ENCODE measurements at regions not wholly inside any gene's neighbourhood (a gene's known extent, or its start where the extent isn't known, plus 50 kb on each side); places are given as distances from the start of the nearest gene placed in this dataset.

GRCh38 chr3:101148001-101148400 is 154.8 kb upstream of the ABI3BP start:
- H3K14ac ChIP-seq (replicated peaks; ENCODE audit: low read depth, low read length) = no peak overlapping the region
- no peak overlapping the region for H2AFZ ChIP-seq (replicated peaks; ENCODE audit: low read length, poor library complexity)
- no peaks in the 10 kb centered on the region for H3K79me1 ChIP-seq (ENCODE audit: low read depth in 1 of 2, low read length in 2 of 2)
- H2AK9ac ChIP-seq (replicated peaks; ENCODE audit: low read depth, low read length, poor library complexity) = no peak overlapping the region
- TF ChIP-seq SMC3 (IDR thresholded peaks at IDR 0.05; ENCODE audit: low read depth, low read length) = no peak
- no peak for TF ChIP-seq NFE2L2 (IDR thresholded peaks at IDR 0.05; ENCODE audit: low read depth, low read length)
- no peak for TF ChIP-seq USF2 (IDR thresholded peaks at IDR 0.05; ENCODE audit: low read depth, low read length)
- no peak for TF ChIP-seq CHD1 (IDR thresholded peaks at IDR 0.05; ENCODE audit: low read depth, low read length)
- TF ChIP-seq RFX5 (IDR thresholded peaks at IDR 0.05; ENCODE audit: low read depth, low read length) = no peak
- no peak for TF ChIP-seq MXI1 (IDR thresholded peaks at IDR 0.05; ENCODE audit: borderline replicate concordance, low read depth, low read length)
- no peak for TF ChIP-seq FOS (IDR thresholded peaks at IDR 0.05; ENCODE audit: low read depth, low read length)
- TF ChIP-seq RCOR1 (IDR thresholded peaks at IDR 0.05; ENCODE audit: insufficient replicate concordance, low read length) = no peak
- no peak for TF ChIP-seq MAFK (IDR thresholded peaks at IDR 0.05; ENCODE audit: low read depth, low read length)
- TF ChIP-seq RAD21 (IDR thresholded peaks at IDR 0.05; ENCODE audit: low read length) = no peak
- no peak for TF ChIP-seq ELK1 (IDR thresholded peaks at IDR 0.05; ENCODE audit: borderline replicate concordance, low read depth, low read length)
- no peak for TF ChIP-seq POLR2A (IDR thresholded peaks at IDR 0.05; ENCODE audit: low read depth, low read length)
- no peak for TF ChIP-seq MAZ (IDR thresholded peaks at IDR 0.05; ENCODE audit: borderline replicate concordance, low read depth, low read length)
- no peak for TF ChIP-seq CTCF (conservative IDR thresholded peaks at IDR 0.05; ENCODE audit: low read depth, low read length)
- no peak for TF ChIP-seq BHLHE40 (IDR thresholded peaks at IDR 0.05; ENCODE audit: low read depth, low read length)
- no peak for TF ChIP-seq CEBPB (IDR thresholded peaks at IDR 0.05; ENCODE audit: low read depth, low read length)
- H4K8ac ChIP-seq (ENCODE audit: low read depth in 2 of 2, low read length in 2 of 2) = no peak overlapping the region
- intact Hi-C loops (cut with micrococcal nuclease) = no loop called here
- ATAC-seq (ENCODE audit: low read depth) = no peak
- no peak overlapping the region for H3K9ac ChIP-seq (ENCODE audit: low read depth, low read length)
- H2BK5ac ChIP-seq (ENCODE audit: low read depth, low read length, poor library complexity, severe bottlenecking) = no peak overlapping the region
- dilution Hi-C loops (cut with HindIII; ENCODE audit: low sequenced_read_pairs, unreplicated experiment) = no loop called here
- H3K4me3 ChIP-seq (ENCODE audit: insufficient read depth, low read depth, low read length) = no peak overlapping the region
- H3K4me1 ChIP-seq (ENCODE audit: control insufficient read depth, insufficient read depth, low read length) = no peaks in the 10 kb centered on the region
- no peak overlapping the region for H2BK20ac ChIP-seq (ENCODE audit: low read depth, low read length)
- 67 to 100% methylated on average over 1 of the region's 3 CpGs for WGBS, 2 experiments (ENCODE audit: extremely low coverage in 2 of 2, insufficient read length in 1 of 2)
- H3K23ac ChIP-seq (ENCODE audit: low read depth, low read length) = no peak overlapping the region
- in situ Hi-C loops (cut with MboI; ENCODE audit: low sequenced_read_pairs) = no loop called here
- POLR2A ChIA-PET (ENCODE audit: unreplicated experiment) = no interaction called here
- H3K18ac ChIP-seq (ENCODE audit: low read depth, low read length) = no peak overlapping the region
- no peak overlapping the region for H4K91ac ChIP-seq (ENCODE audit: insufficient read depth, low read depth, low read length)
- H3K27me3 ChIP-seq (ENCODE audit: control insufficient read depth, insufficient read depth, low read length) = no peaks in the 10 kb centered on the region
- H4K20me1 ChIP-seq (ENCODE audit: insufficient read depth, low read length) = no peaks in the 10 kb centered on the region
- no peaks in the 10 kb centered on the region for H3K9me1 ChIP-seq (ENCODE audit: insufficient read depth, low read length)
- no peak overlapping the region for H3K27ac ChIP-seq (ENCODE audit: insufficient read depth, low read length)
- no peak overlapping the region for H3K56ac ChIP-seq (ENCODE audit: extremely low read depth, insufficient read depth, low read length)
- no peak overlapping the region for H2BK15ac ChIP-seq (ENCODE audit: low read depth, low read length)
- H3K4ac ChIP-seq (ENCODE audit: low read depth, low read length) = no peak overlapping the region
- no peaks in the 10 kb centered on the region for H3K36me3 ChIP-seq (ENCODE audit: control insufficient read depth, insufficient read depth, low read length)
- H3K9me3 ChIP-seq (ENCODE audit: control insufficient read depth, insufficient read depth, low read length) = no peaks in the 10 kb centered on the region
- H4K5ac ChIP-seq (ENCODE audit: low read depth, low read length) = no peak overlapping the region
- H2AK5ac ChIP-seq (ENCODE audit: low read depth, low read length) = no peak overlapping the region
- no peak overlapping the region for H2BK120ac ChIP-seq (ENCODE audit: low read depth, low read length)
- H3K4me2 ChIP-seq (ENCODE audit: low read depth, low read length) = no peak overlapping the region
- no peak for DNase-seq
- no TSS peak for BruUV-seq (replicated peaks)
- CTCF ChIA-PET = no interaction called here

All from IMR-90 (cell line).